Endothelial cell of umbilical vein (primary cell): ENCODE measurements at regions not wholly inside any gene's neighbourhood (a gene's known extent, or its start where the extent isn't known, plus 50 kb on each side); places are given as distances from the start of the nearest gene placed in this dataset.
A peak's percentile ranks its signal among the peaks of the same experiment; 100 is the strongest.
"Not testable (repeated sequence)": the region's sequence is repeated elsewhere in the genome, so short reads cannot be mapped to it uniquely, and the experiment has no call there.

ENCODE experiments used
- BruUV-seq: library from RNA; stranded (reverse); fragments of 400-500 nt; replicated peaks from 2 replicates; lab custom pipeline; 2021; lab: Mats Ljungman, UMichigan
- CTCF ChIA-PET: fragments of 300-600, 350-600 bp; sonication (Branson Sonifier 250); formaldehyde crosslinking; loops from one replicate; lab custom pipeline; 2021; ENCODE audit warnings: antibody characterized with exemption, inconsistent platforms; lab: Charles Lee
- POLR2A ChIA-PET: fragments of 300-600, 350-600 bp; sonication (Branson Sonifier 250); formaldehyde crosslinking; loops from one replicate; lab custom pipeline; 2021; ENCODE audit warnings: antibody characterized with exemption, inconsistent platforms; lab: Charles Lee
- DNase-seq: peaks from one replicate; pipeline ENCODE4 v3.0.0-alpha.2; 2011; ENCODE audit warnings: low read depth, low spot score
- FAIRE-seq: peaks from 2 replicates; lab custom pipeline; 2011; peaks lifted over from hg19 to GRCh38; lab: Jason Lieb, UNC
- H2AFZ ChIP-seq: 2 replicates; pipeline ENCODE4 v1.6.0; 2012; ENCODE audit warnings: low read depth, low read length, control low read depth, inconsistent platforms
- H3K27ac ChIP-seq: 2 replicates; pipeline ENCODE4 v1.5.1; 2011; ENCODE audit warnings: low read depth, mild to moderate bottlenecking, control low read depth, low read length, moderate library complexity; ENCODE audit not compliant: insufficient read depth
- H3K27me3 ChIP-seq, 2 experiments: 2 replicates each; pipeline versions ENCODE4 v1.6.0 to v1.6.1; 2011; ENCODE audit warnings: low read length in 2 of 2, mixed read lengths in 1 of 2; ENCODE audit not compliant: control insufficient read depth in 2 of 2, insufficient read depth in 2 of 2
- H3K36me3 ChIP-seq, 2 experiments: 2 replicates in 1 of 2; 3 replicates in 1 of 2; pipeline ENCODE4 v1.5.1; 2011; ENCODE audit warnings: low read length in 2 of 2, mild to moderate bottlenecking in 1 of 2, moderate library complexity in 1 of 2; ENCODE audit not compliant: control insufficient read depth in 2 of 2, insufficient read depth in 2 of 2; ENCODE audit errors: extremely low read depth in 1 of 2
- H3K4me1 ChIP-seq: 3 replicates; pipeline ENCODE4 v1.5.1; 2011; ENCODE audit warnings: mild to moderate bottlenecking, low read length; ENCODE audit not compliant: control insufficient read depth, insufficient read depth; ENCODE audit errors: extremely low read depth
- H3K4me2 ChIP-seq: 2 replicates; pipeline ENCODE4 v1.6.1; 2011; ENCODE audit warnings: low read length, control low read depth, mixed read lengths; ENCODE audit not compliant: insufficient read depth
- H3K4me3 ChIP-seq, 3 experiments: fragments of 200-600 bp in 1 of 3; sonication (generic), shearing (Covaris generic) in 1 of 3; replicated peaks in 1 of 3; 2 replicates each; pipeline ENCODE4 v1.5.1; 2011 to 2016; ENCODE audit warnings: control low read depth in 3 of 3, low read length in 3 of 3, mild to moderate bottlenecking in 2 of 3, inconsistent platforms in 1 of 3, low read depth in 1 of 3, moderate library complexity in 1 of 3; ENCODE audit not compliant: insufficient read depth in 1 of 3
- H3K79me2 ChIP-seq: 2 replicates; pipeline ENCODE4 v1.6.0; 2012; ENCODE audit warnings: low read length, inconsistent platforms; ENCODE audit not compliant: control insufficient read depth, insufficient read depth
- H3K9ac ChIP-seq: replicated peaks from 2 replicates; pipeline ENCODE3; 2011; ENCODE audit warnings: low read length, control low read depth; ENCODE audit not compliant: insufficient read depth; ENCODE audit errors: extremely low read depth
- H3K9me1 ChIP-seq: replicated peaks from 3 replicates; pipeline ENCODE4 v1.6.0; 2011; ENCODE audit warnings: mild to moderate bottlenecking, low read length; ENCODE audit not compliant: control insufficient read depth, insufficient read depth; ENCODE audit errors: extremely low read depth
- H3K9me3 ChIP-seq: replicated peaks from 2 replicates; pipeline ENCODE4 v1.5.1; 2012; ENCODE audit warnings: low read length, inconsistent platforms; ENCODE audit not compliant: control insufficient read depth, insufficient read depth
- H4K20me1 ChIP-seq: replicated peaks from 2 replicates; pipeline ENCODE3; 2011; ENCODE audit warnings: mild to moderate bottlenecking, low read length; ENCODE audit not compliant: control insufficient read depth, insufficient read depth; ENCODE audit errors: extremely low read depth
- EZH2 ChIP-seq: IDR thresholded peaks from 2 replicates; pipeline ENCODE4 v1.6.1; 2012; ENCODE audit warnings: borderline replicate concordance, low read depth, mild to moderate bottlenecking, moderate library complexity, low read length, inconsistent platforms; ENCODE audit not compliant: severe bottlenecking
- FOS ChIP-seq: IDR thresholded peaks from 2 replicates; pipeline ENCODE4 v1.6.1; 2011; ENCODE audit warnings: mild to moderate bottlenecking, low read length, moderate library complexity, borderline replicate concordance; ENCODE audit not compliant: insufficient read depth
- GATA2 ChIP-seq: IDR thresholded peaks from 2 replicates; pipeline ENCODE4 v1.7.0; 2011; ENCODE audit warnings: low read depth, mild to moderate bottlenecking, moderate library complexity, mixed read lengths, low read length; ENCODE audit not compliant: insufficient read length, insufficient read depth
- JUN ChIP-seq: IDR thresholded peaks from 2 replicates; pipeline ENCODE4 v1.6.1; 2011; ENCODE audit warnings: borderline replicate concordance, low read depth; ENCODE audit not compliant: insufficient read length, insufficient read depth
- MYC ChIP-seq: IDR thresholded peaks from one replicate; pipeline ENCODE4 v1.6.1; 2011; ENCODE audit warnings: mild to moderate bottlenecking, low read depth, low read length
- POLR2A ChIP-seq: IDR thresholded peaks from 2 replicates; pipeline ENCODE4 v1.6.1; 2012; ENCODE audit warnings: low read depth, mild to moderate bottlenecking, control low read depth, low read length
- POLR2AphosphoS5 ChIP-seq: IDR thresholded peaks from 2 replicates; pipeline ENCODE4 v1.6.1; 2012; ENCODE audit warnings: low read depth, mild to moderate bottlenecking, control low read depth, low read length, moderate library complexity; ENCODE audit not compliant: insufficient read depth
- dilution Hi-C: fragments of 300-500 bp; cut with MboI; formaldehyde crosslinking; loops from one replicate; pipeline ENCODE4 v1.15.0; 2019; ENCODE audit warnings: low sequenced_read_pairs; ENCODE audit not compliant: extremely low pct_ligation_motif_present
- intact Hi-C: fragments of 100-400 bp; cut with micrococcal nuclease; formaldehyde crosslinking; loops from one replicate; pipeline ENCODE4 v1.10.0; 2022
- TF ChIP-seq, protein P1 (sequence below), 2 donors: IDR thresholded peaks; 1 replicate in 1 of 2; 2 replicates in 1 of 2; pipeline ENCODE4 v1.5.1; 2011; ENCODE audit warnings: low read length in 2 of 2, mild to moderate bottlenecking in 2 of 2, moderate library complexity in 2 of 2, control low read depth in 1 of 2, inconsistent platforms in 1 of 2, low read depth in 1 of 2; ENCODE audit not compliant: insufficient read depth in 1 of 2; ENCODE audit errors: extremely low read depth in 1 of 2
- TF ChIP-seq, protein P2 (sequence below): IDR thresholded peaks from 2 replicates; pipeline ENCODE4 v1.6.1; 2011; ENCODE audit not compliant: insufficient read depth, insufficient read length

DNA sequence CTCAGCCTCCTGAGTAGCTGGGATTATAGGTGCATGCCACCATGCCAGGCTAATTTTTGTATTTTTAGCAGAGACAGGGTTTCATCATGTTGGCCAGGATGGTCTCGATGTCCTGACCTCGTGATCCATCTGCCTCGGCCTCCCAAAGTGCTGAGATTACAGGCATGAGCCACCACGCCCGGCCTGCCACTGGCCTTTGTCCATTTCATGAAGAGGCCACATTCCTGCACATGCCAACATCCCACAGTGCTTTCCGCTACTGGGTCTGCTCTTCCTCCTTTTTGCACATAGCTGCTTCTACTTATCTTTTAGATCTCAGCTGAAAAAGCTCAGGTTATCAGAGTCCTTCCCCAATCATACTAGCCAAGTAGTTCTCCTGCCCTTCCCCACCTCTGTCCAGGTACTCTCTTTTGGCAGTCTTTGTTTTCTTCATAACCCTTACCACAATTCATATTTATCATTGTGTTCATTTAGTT lies 59.2 kb upstream of the PTPRJ start:
- POLR2A ChIA-PET, intact Hi-C loops: not testable (repeated sequence)

DNA sequence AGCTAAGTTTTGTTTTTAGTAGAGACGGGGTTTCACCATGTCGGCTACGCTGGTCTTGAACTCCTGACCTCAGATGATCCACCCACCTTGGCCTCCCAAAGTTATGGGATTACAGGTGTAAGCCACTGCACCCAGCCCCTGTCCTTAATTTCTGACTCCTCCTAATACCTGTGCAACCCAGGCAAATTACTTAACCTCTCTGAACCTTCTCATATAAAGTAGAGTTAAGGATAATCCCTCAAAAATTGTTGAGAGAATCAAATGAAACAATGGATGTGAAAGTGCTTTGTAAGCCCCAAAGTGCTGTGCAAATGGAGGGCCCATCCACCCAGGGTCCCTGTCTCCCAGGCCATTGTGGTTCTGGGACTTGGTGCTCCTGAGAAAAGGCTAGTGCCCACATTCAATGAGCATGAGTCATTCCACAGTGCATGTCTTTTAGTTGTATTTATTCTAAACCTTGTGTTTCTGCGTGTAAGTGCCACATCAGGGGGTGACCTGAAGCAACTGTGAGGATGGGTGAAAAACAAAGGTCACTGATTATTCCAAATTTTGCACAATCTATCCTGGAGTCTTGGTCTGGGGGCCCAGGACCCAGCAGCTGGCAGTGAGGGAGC lies 61.4 kb upstream of the PTPRJ start:
- Histone ChIP-seq H3K27ac (no peak overlapping the region), H3K4me1 (peaks cover 39% of the 10 kb centered on the region), H3K27me3 (no peaks in the 10 kb centered on the region), H3K79me2 (no peaks in the 10 kb centered on the region), H3K9me3 (no peaks in the 10 kb centered on the region), H4K20me1 (no peaks in the 10 kb centered on the region), H3K4me2 (no peak overlapping the region), H3K9me1 (no peaks in the 10 kb centered on the region), H3K4me3 (no peak overlapping the region), H3K36me3 (no peaks in the 10 kb centered on the region), H2AFZ (no peak overlapping the region), H3K9ac (no peak overlapping the region)
- TF ChIP-seq, protein P1, sequence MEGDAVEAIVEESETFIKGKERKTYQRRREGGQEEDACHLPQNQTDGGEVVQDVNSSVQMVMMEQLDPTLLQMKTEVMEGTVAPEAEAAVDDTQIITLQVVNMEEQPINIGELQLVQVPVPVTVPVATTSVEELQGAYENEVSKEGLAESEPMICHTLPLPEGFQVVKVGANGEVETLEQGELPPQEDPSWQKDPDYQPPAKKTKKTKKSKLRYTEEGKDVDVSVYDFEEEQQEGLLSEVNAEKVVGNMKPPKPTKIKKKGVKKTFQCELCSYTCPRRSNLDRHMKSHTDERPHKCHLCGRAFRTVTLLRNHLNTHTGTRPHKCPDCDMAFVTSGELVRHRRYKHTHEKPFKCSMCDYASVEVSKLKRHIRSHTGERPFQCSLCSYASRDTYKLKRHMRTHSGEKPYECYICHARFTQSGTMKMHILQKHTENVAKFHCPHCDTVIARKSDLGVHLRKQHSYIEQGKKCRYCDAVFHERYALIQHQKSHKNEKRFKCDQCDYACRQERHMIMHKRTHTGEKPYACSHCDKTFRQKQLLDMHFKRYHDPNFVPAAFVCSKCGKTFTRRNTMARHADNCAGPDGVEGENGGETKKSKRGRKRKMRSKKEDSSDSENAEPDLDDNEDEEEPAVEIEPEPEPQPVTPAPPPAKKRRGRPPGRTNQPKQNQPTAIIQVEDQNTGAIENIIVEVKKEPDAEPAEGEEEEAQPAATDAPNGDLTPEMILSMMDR (IDR thresholded peaks at IDR 0.05; ENCODE audit: extremely low read depth in 1 of 2, insufficient read depth in 1 of 2, low read depth in 1 of 2, low read length in 2 of 2), result no peak
- TF ChIP-seq FOS, result peak; percentile 58
- TF ChIP-seq GATA2, result no peak
- TF ChIP-seq POLR2A, result no peak
- no peak for TF ChIP-seq POLR2AphosphoS5
- TF ChIP-seq, protein P2, sequence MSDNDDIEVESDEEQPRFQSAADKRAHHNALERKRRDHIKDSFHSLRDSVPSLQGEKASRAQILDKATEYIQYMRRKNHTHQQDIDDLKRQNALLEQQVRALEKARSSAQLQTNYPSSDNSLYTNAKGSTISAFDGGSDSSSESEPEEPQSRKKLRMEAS, result no peak
- TF ChIP-seq EZH2, result no peak
- no peak for TF ChIP-seq MYC
- TF ChIP-seq JUN, result peak; percentile 55
- ChIA-PET CTCF (interaction anchor here (0.7 kb wide), 1 partner anchor 15 kb away, joined by 3 read pairs; no protein-coding TSS in a partner anchor), POLR2A (no interaction called here)
- DNase-seq (peak; percentile 34), FAIRE-seq (peak; percentile 68)
- intact Hi-C loops, result loop anchor here (1.0 to 5.0 kb wide), 3 partner anchors 14 to 152 kb away; partner anchors contain the start of gene FNBP4
- BruUV-seq, result no TSS peak
- dilution Hi-C loops, result no loop called here

More for the DNA sequence above, 59.2 kb upstream of the PTPRJ start:
- H4K20me1 ChIP-seq, H3K9me1 ChIP-seq, H3K36me3 ChIP-seq, H3K27me3 ChIP-seq, H3K9ac ChIP-seq, H2AFZ ChIP-seq, H3K79me2 ChIP-seq, H3K27ac ChIP-seq, dilution Hi-C loops, H3K4me3 ChIP-seq, BruUV-seq, H3K9me3 ChIP-seq, H3K4me2 ChIP-seq, DNase-seq, FAIRE-seq: not testable (repeated sequence)
- peaks cover 25% of the 10 kb centered on the region for H3K4me1 ChIP-seq
- CTCF ChIA-PET, result interaction anchor here (1.0 to 1.1 kb wide), 2 partner anchors 11 to 14 kb away, joined by 3 to 4 read pairs; no protein-coding TSS in a partner anchor
